Mesenchymal stem cell (in vitro differentiated cells and primary cell): ENCODE measurements at regions not wholly inside any gene's neighbourhood (a gene's known extent, or its start where the extent isn't known, plus 50 kb on each side); places are given as distances from the start of the nearest gene placed in this dataset.

Experiments used
- DNase-seq: peaks from one replicate; pipeline ENCODE4 v3.0.0-alpha.2; 2013
- H2AFZ ChIP-seq: one replicate; pipeline ENCODE4 v1.6.1; 2013; ENCODE audit warnings: low read depth, mild to moderate bottlenecking, control low read depth, inconsistent platforms, low read length, moderate library complexity
- H2AK5ac ChIP-seq: 2 replicates; pipeline ENCODE4 v1.6.1; 2013; ENCODE audit warnings: low read length, moderate library complexity, mild to moderate bottlenecking, inconsistent platforms; ENCODE audit not compliant: severe bottlenecking
- H2BK120ac ChIP-seq: one replicate; pipeline ENCODE4 v1.6.1; 2013; ENCODE audit warnings: low read depth, mild to moderate bottlenecking, inconsistent platforms, low read length, moderate library complexity
- H2BK12ac ChIP-seq, 2 experiments: one replicate each; pipeline ENCODE4 v1.6.1; 2013; ENCODE audit warnings: inconsistent platforms in 2 of 2, low read length in 2 of 2, mild to moderate bottlenecking in 2 of 2, moderate library complexity in 2 of 2, control low read depth in 1 of 2
- H2BK15ac ChIP-seq: one replicate; pipeline ENCODE4 v1.6.1; 2013; ENCODE audit warnings: mild to moderate bottlenecking, low read depth, inconsistent platforms; ENCODE audit not compliant: poor library complexity, severe bottlenecking
- H2BK5ac ChIP-seq: 2 replicates; pipeline ENCODE4 v1.6.1; 2013; ENCODE audit warnings: low read depth, mild to moderate bottlenecking, low read length, control low read depth, inconsistent platforms; ENCODE audit not compliant: poor library complexity, severe bottlenecking
- H3K14ac ChIP-seq, 2 experiments: one replicate each; pipeline ENCODE4 v1.6.1; 2013; ENCODE audit warnings: inconsistent platforms in 2 of 2, low read length in 2 of 2, control low read depth in 1 of 2, mild to moderate bottlenecking in 1 of 2, moderate library complexity in 1 of 2
- H3K18ac ChIP-seq, 2 experiments: one replicate each; pipeline ENCODE4 v1.6.1; 2013; ENCODE audit warnings: inconsistent platforms in 2 of 2, low read length in 2 of 2, control low read depth in 1 of 2, low read depth in 1 of 2, mild to moderate bottlenecking in 1 of 2
- H3K23ac ChIP-seq, 2 experiments: one replicate each; pipeline ENCODE4 v1.6.1; 2013; ENCODE audit warnings: inconsistent platforms in 2 of 2, low read length in 2 of 2, mild to moderate bottlenecking in 2 of 2, moderate library complexity in 2 of 2, control low read depth in 1 of 2
- H3K27ac ChIP-seq: 2 replicates; pipeline ENCODE4 v1.5.1; 2013; ENCODE audit warnings: mild to moderate bottlenecking, moderate library complexity, low read length, control low read depth, inconsistent platforms; ENCODE audit not compliant: poor library complexity, severe bottlenecking
- H3K27me3 ChIP-seq, 2 experiments: 2 replicates each; pipeline versions ENCODE4 v1.6.1 to v1.7.0; 2013; ENCODE audit warnings: low read length in 2 of 2, mild to moderate bottlenecking in 2 of 2, moderate library complexity in 2 of 2, control low read depth in 1 of 2, inconsistent platforms in 1 of 2; ENCODE audit not compliant: control insufficient read depth in 1 of 2, insufficient read depth in 1 of 2
- H3K36me3 ChIP-seq, 2 experiments: 2 replicates each; pipeline versions ENCODE4 v1.6.1 to v1.7.0; 2013; ENCODE audit warnings: low read length in 2 of 2, control low read depth in 1 of 2, inconsistent platforms in 1 of 2, low read depth in 1 of 2, mild to moderate bottlenecking in 1 of 2; ENCODE audit not compliant: insufficient read depth in 2 of 2, control insufficient read depth in 1 of 2
- H3K4ac ChIP-seq, 2 experiments: one replicate each; pipeline ENCODE4 v1.6.1; 2013; ENCODE audit warnings: inconsistent platforms in 2 of 2, low read length in 2 of 2, mild to moderate bottlenecking in 2 of 2, moderate library complexity in 2 of 2, control low read depth in 1 of 2, low read depth in 1 of 2
- H3K4me1 ChIP-seq: 2 replicates; pipeline ENCODE4 v1.6.1; 2013; ENCODE audit warnings: low read depth, low read length, control low read depth; ENCODE audit not compliant: control insufficient read depth, insufficient read depth
- H3K4me2 ChIP-seq: 2 replicates; pipeline ENCODE4 v1.6.1; 2013; ENCODE audit warnings: low read length, mild to moderate bottlenecking, inconsistent platforms; ENCODE audit not compliant: poor library complexity, severe bottlenecking
- H3K4me3 ChIP-seq, 2 experiments: 2 replicates each; pipeline versions ENCODE4 v1.5.1 to v1.7.0; 2013; ENCODE audit warnings: low read length in 2 of 2, mild to moderate bottlenecking in 2 of 2, control low read depth in 1 of 2, low read depth in 1 of 2; ENCODE audit not compliant: insufficient read depth in 1 of 2
- H3K79me1 ChIP-seq: replicated peaks from 2 replicates; pipeline ENCODE4 v1.6.1; 2013; ENCODE audit warnings: mild to moderate bottlenecking, control low read depth, low read length, inconsistent platforms; ENCODE audit not compliant: poor library complexity, severe bottlenecking
- H3K9ac ChIP-seq: 2 replicates; pipeline ENCODE4 v1.7.0; 2013; ENCODE audit warnings: mild to moderate bottlenecking, low read length, moderate library complexity
- H3K9me3 ChIP-seq: 2 replicates; pipeline ENCODE4 v1.7.0; 2013; ENCODE audit warnings: mild to moderate bottlenecking, low read length; ENCODE audit not compliant: control insufficient read depth
- H4K8ac ChIP-seq: one replicate; pipeline ENCODE4 v1.6.1; 2013; ENCODE audit warnings: inconsistent platforms, mild to moderate bottlenecking, low read length, moderate library complexity
- H4K91ac ChIP-seq: one replicate; pipeline ENCODE4 v1.6.1; 2013; ENCODE audit warnings: mild to moderate bottlenecking, low read length, inconsistent platforms
- WGBS: methylation state at CpG from one replicate; pipeline ENCODE4 v1.1.7; 2013; ENCODE audit warnings: mixed read lengths; 5-methylcytosine and 5-hydroxymethylcytosine counted together

DNA sequence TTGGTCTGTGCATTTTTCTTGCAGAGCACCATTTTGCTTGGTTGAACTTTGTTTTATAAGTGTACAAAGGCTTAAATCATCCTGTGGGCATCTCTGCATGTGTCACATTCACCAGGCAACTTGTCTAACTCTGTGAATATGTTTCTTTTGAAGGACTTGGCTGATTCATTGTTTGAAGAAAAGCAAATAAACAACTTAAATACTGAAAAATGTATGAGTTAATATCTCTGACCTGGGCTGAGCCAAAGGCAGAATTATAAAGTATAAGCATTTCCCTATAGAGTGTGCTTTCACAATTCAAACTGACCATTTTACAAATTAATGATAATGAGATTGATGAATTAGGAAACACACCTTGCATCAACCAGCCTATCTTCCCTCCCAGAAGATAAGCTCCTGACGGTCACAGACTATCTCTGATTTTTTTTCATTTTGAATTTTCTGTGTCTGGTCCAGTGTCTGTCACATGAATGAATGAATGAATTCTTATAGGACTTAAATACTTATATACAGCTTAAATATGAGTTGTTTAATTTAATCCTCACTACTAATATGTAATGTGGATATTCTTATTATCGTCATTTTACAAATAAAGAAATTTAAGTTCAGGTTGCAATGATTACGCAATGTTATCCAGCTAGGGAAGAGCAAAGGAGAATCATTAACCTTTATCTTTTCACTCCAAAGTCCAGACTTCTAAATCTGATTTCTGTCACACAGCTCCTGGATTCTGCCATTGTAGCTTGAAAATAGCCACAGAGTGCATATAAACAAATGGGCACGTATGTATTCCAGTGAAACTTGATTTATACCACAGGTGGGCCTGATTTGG is 182.0 kb upstream of the PHYHIPL start:
- Histone ChIP-seq H3K27me3 (no peaks in the 10 kb centered on the region), H2BK12ac (no peak overlapping the region), H2BK5ac (no peak overlapping the region), H2AFZ (no peak overlapping the region), H3K36me3 (no peaks in the 10 kb centered on the region), H2AK5ac (no peak overlapping the region), H4K91ac (no peak overlapping the region), H3K9ac (no peak overlapping the region), H4K8ac (no peak overlapping the region), H3K18ac (no peak overlapping the region), H3K14ac (no peak overlapping the region), H3K23ac (no peak overlapping the region), H3K27ac (no peak overlapping the region), H2BK15ac (no peak overlapping the region), H3K9me3 (no peaks in the 10 kb centered on the region), H3K79me1 (no peaks in the 10 kb centered on the region), H3K4me1 (no peaks in the 10 kb centered on the region), H3K4me2 (no peak overlapping the region), H2BK120ac (no peak overlapping the region), H3K4ac (no peak overlapping the region), H3K4me3 (no peak overlapping the region)
- WGBS: 75% methylated on average over 2 of the region's 4 CpGs
- DNase-seq: no peak

GRCh38 chr10:58995058-58995596 is 181.3 kb upstream of the PHYHIPL start:
- no peaks in the 10 kb centered on the region for H3K4me1 ChIP-seq
- no peak overlapping the region for H3K14ac ChIP-seq
- no peak overlapping the region for H3K4me3 ChIP-seq
- no peak overlapping the region for H2BK15ac ChIP-seq
- H3K18ac ChIP-seq: no peak overlapping the region
- no peak overlapping the region for H4K91ac ChIP-seq
- H4K8ac ChIP-seq: no peak overlapping the region
- no peaks in the 10 kb centered on the region for H3K79me1 ChIP-seq
- H2AK5ac ChIP-seq: no peak overlapping the region
- H3K9ac ChIP-seq: no peak overlapping the region
- H3K27me3 ChIP-seq: no peaks in the 10 kb centered on the region
- no peak overlapping the region for H3K27ac ChIP-seq
- DNase-seq: no peak
- no peak overlapping the region for H2BK12ac ChIP-seq
- no peak overlapping the region for H3K23ac ChIP-seq
- no peak overlapping the region for H2BK120ac ChIP-seq
- no peak overlapping the region for H3K4me2 ChIP-seq
- H2AFZ ChIP-seq: no peak overlapping the region
- no peaks in the 10 kb centered on the region for H3K9me3 ChIP-seq
- no peak overlapping the region for H2BK5ac ChIP-seq
- no peak overlapping the region for H3K4ac ChIP-seq
- WGBS: 53% methylated on average over 6 of the region's 6 CpGs
- H3K36me3 ChIP-seq: no peaks in the 10 kb centered on the region

DNA sequence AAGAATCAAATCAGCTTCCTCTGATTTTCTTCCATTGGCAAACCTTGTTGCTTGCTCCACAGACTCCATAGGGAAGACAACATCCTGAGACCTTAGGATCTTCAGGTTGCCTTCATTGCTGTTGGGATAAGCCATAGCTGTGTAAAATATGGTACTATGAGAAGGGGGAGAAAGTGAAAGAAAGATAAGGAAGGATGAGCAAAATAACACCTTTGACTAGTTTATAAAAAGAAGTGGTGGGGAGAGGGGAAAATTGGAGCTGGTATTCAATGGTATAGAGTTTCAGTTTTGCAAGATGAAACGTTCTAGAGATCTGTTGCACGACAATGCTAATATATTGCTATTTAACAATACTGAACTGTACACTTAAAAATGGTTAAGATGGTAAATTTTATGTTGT is 180.4 kb upstream of the PHYHIPL start:
- H2BK12ac ChIP-seq: no peak overlapping the region
- no peaks in the 10 kb centered on the region for H3K36me3 ChIP-seq
- H3K14ac ChIP-seq: no peak overlapping the region
- no peak overlapping the region for H4K91ac ChIP-seq
- no peaks in the 10 kb centered on the region for H3K27me3 ChIP-seq
- WGBS: no CpG with 5 or more reads among the region's 2 CpGs
- H4K8ac ChIP-seq: no peak overlapping the region
- H3K23ac ChIP-seq: no peak overlapping the region
- H2BK120ac ChIP-seq: no peak overlapping the region
- H3K18ac ChIP-seq: no peak overlapping the region
- H2AK5ac ChIP-seq: no peak overlapping the region
- no peak overlapping the region for H3K27ac ChIP-seq
- H3K79me1 ChIP-seq: no peaks in the 10 kb centered on the region
- H2BK15ac ChIP-seq: no peak overlapping the region
- no peaks in the 10 kb centered on the region for H3K9me3 ChIP-seq
- no peak overlapping the region for H2AFZ ChIP-seq
- DNase-seq: no peak
- no peak overlapping the region for H3K4ac ChIP-seq
- no peak overlapping the region for H3K9ac ChIP-seq
- no peak overlapping the region for H3K4me2 ChIP-seq
- H3K4me3 ChIP-seq: no peak overlapping the region
- no peak overlapping the region for H2BK5ac ChIP-seq
- no peaks in the 10 kb centered on the region for H3K4me1 ChIP-seq

DNA sequence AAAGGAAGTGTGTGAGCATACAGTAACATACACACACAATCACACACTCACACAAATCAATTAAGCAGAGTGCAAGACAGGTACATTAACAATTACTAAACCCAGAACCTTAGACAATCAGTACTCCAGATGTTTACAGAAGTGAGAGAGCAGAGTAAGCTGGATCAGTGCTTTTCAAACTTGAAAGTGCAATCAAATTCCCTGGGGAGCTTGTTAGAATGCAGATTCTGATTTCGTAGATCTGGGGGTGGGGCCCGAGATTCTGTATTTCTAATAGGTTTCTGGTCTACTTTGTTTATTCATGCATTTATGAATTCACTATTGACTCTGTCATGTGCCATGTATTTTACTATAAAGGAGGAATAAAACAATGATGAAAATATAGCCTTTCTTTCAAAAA is 179.6 kb upstream of the PHYHIPL start:
- Histone ChIP-seq H3K79me1 (no peaks in the 10 kb centered on the region), H2AFZ (no peak overlapping the region), H3K27me3 (no peaks in the 10 kb centered on the region), H4K8ac (no peak overlapping the region), H3K4me2 (no peak overlapping the region), H3K36me3 (no peaks in the 10 kb centered on the region), H3K4me1 (no peaks in the 10 kb centered on the region), H3K9ac (no peak overlapping the region), H4K91ac (no peak overlapping the region), H3K9me3 (no peaks in the 10 kb centered on the region), H3K4me3 (no peak overlapping the region), H2BK5ac (no peak overlapping the region), H3K18ac (no peak overlapping the region), H2BK12ac (no peak overlapping the region), H3K23ac (no peak overlapping the region), H2BK15ac (no peak overlapping the region), H2BK120ac (no peak overlapping the region), H3K4ac (no peak overlapping the region), H3K14ac (no peak overlapping the region), H3K27ac (no peak overlapping the region), H2AK5ac (no peak overlapping the region)
- WGBS: 40% methylated on average over 1 of the region's 2 CpGs
- no peak for DNase-seq
